RCC 7860 (cell line): ENCODE measurements at regions not wholly inside any gene's neighbourhood (a gene's known extent, or its start where the extent isn't known, plus 50 kb on each side); places are given as distances from the start of the nearest gene placed in this dataset.

Source experiments
- DNase-seq: peaks from one replicate; pipeline ENCODE4 v3.0.0-alpha.2; 2015; ENCODE audit warnings: low spot score
- FAIRE-seq: peaks from 2 replicates; lab custom pipeline; 2012; peaks lifted over from hg19 to GRCh38; lab: Jason Lieb, UNC

GRCh38 chr10:43712821-43713584, 64.3 kb upstream of the ZNF32 start:
- no peak for DNase-seq
- FAIRE-seq, result no peak

DNA sequence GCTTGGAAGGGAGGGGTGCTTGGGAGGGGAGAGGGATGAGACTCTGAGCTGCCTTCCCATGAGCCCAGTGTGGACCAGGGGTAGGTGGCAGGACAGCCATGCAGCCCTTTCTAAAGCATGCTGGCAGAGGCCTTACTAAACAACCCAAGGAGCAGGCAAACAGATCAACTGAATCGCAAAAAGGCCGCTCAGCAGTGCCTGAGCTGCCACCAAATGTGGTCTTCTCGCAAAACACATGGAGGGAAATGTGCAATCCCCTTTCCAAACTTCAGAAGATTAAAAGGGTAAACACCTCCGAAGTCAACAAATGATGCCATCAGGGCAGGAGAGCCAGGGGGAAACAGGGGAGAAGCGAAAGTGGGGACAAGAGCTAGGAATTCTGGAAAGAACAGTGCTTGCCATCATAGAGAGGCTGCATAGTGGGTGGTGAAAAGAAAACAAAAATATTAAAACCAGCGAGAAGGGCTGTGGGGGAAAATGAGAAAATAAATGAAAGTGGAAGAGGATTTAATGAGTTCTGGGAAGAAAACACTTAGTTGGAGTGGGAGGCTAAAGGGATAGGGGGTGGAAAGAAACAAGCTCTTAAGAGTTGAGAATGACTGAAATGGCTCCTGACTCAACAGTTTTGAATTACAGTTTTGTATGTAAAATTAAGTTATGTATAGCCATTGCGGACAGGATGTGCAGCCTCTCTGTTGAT, 62.2 kb upstream of the ZNF32 start:
- no peak for FAIRE-seq
- DNase-seq, result no peak

DNA sequence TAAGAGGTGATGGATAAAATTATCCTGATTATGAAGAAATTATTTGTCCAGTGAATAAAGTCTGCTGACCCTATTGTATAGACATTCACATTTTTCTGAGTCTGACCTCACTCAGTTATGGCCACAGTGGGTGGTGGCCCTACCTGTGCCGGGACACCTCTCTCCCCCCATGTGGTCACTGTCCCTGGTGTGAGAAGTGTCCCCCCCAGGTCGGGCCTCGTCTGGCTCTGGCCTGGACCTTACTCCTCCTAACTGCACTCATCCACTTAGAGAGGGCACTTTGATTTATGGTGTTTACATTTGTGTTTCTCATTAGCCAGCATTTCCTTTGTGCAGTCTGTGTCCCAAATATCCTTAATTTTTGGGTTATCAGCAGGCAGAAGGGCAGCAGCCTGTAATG, 59.6 kb upstream of the ZNF32 start:
- no peak for FAIRE-seq

DNA sequence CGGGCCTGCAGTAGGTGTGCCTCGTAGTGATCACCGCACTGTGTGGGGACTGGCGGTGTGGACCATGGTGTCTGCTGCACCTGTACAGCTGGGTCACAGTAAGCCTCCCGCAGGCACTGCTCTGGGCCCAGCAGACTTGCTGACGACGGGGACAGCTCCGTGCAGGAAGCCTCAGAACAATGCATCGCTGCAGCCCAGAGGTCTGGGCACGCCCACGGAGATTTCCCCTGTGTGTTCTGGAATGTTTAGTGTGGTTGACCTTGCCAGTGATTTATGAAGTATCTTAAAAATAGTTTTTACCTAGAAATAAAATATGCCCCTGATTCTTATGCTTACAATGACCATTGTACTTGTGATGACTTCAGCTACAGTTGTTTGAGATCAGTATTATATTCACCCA, 59.1 kb upstream of the ZNF32 start:
- DNase-seq (no peak), FAIRE-seq (no peak)

More for the DNA sequence above, 59.6 kb upstream of the ZNF32 start:
- no peak for DNase-seq

DNA sequence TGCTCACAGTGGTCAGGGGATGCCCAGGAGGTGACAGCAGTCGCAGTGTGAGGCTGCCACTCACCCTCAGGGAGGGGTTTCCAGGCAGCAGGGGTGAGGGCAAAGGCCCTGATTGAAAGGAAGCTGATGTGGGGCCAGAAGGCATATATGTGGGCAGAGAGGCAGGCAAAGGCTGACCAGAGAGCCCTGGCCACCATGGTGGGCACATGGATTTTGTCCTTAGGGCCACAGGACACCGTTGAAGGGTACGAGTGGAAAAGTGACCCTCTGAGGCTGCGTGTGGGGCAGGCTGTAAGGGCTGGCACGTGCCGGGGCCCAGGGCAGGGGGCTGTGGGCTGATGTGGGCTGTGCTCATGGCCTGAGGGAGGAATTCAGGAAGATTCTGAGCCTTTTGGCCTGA, 57.5 kb upstream of the ZNF32 start:
- FAIRE-seq, result no peak
- DNase-seq, result no peak

DNA sequence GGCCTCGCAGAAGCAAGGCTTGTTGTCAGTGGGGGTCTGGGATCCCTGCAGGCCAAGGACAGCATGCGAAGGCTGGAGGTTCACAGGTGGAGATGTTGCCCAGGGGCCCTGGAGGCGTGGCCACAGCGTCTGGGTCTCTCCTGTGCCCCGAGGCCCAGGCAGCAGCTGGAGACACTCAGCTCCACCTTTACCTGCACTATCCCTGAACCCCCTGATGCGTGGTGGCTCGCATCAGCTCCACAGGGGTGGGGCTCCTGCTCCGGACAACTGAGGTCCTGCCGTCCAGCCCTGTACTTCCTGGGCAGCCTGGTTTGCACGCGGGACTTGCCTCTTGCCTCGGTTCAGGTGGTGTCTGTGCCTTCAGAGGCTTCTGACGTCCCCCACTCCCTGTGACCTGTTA, 54.6 kb upstream of the ZNF32 start:
- no peak for DNase-seq
- no peak for FAIRE-seq

GRCh38 chr10:43702936-43703281, 54.2 kb upstream of the ZNF32 start:
- DNase-seq (no peak), FAIRE-seq (no peak)

DNA sequence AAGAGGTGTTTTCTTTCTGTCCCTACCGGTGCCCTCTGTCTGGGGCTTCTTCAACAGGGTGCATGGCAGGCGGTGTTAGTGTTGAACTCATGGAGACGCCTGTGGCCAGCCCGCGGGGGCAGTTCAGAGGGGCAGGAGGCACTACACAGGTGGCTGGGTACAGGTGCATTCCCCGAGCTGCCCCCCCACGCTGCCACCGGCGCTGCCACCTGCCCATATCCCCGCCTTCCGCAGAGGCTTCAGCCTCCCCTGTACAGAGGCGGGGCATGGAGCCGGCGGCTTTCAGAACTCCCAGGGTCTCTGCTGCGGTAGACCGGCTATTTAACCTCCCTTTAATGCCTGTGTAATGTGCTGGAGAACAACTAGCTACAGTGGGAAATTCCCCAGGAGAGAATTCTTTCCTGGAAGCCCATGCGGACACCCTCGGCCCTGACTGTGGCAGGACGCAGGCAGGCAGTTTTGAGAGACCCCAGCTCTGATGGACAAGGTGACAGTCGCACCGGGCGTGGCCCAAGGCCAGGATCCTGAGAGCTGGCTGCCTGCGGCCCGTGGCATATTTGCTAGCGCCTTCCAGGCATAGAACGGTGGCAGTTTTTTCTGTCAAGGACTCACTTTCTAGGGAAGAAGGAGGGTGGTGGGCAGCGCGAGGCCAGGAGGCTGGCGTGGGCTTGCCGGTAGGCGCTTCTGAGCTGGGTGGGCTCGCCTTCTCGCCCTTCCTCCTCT, 53.7 kb upstream of the ZNF32 start:
- DNase-seq (no peak), FAIRE-seq (no peak)

DNA sequence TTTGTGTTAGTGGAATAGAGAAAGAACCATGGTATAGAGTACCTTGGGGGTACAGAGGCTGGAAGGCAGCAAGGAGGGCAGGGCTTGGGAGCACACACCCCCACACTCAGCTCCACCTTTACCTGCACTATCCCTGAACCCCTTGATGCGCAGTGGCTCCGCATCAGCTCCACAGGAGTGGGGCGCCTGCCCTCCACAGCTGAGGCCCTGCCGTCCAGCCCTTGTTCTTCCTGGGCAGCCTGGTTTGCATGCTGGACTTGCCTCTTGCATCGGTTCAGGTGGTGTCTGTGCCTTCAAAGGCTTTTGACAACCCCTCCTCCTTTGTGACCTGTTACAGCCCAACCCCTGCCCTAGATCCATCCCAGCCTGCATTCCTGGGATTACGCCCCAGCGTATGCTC, 52.6 kb upstream of the ZNF32 start:
- DNase-seq (no peak), FAIRE-seq (no peak)

GRCh38 chr10:43700306-43700705, 51.6 kb upstream of the ZNF32 start:
- DNase-seq (no peak), FAIRE-seq (no peak)

DNA sequence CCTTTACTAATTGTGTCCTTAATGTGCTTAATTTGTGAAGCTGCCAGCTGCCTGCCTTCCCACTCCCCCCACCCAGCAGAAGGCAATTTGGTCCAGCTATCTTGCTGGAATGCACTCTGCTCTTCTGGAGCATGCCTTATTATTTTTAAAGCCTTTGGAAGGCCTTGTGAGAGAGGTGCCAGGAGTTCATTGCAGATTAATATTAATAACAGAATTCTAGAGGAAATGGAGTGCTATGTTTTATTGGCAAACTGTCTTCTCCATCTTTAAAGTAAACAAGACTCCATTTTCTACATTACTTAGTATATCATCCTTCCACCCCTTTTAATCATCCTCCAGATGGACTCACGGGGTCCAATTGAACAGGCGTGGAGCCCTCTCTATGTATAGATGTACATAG, 50.8 kb upstream of the ZNF32 start:
- DNase-seq (no peak), FAIRE-seq (no peak)
